GM23338 (cell line): ENCODE measurements at regions not wholly inside any gene's neighbourhood (a gene's known extent, or its start where the extent isn't known, plus 50 kb on each side); places are given as distances from the start of the nearest gene placed in this dataset.

Source experiments
- ATAC-seq: fragments of 200-7000 bp; cut with Tn5 transposase; 3 replicates; pipeline ENCODE4 v1.9.1; 2020
- DNase-seq: peaks from one replicate; pipeline ENCODE4 v3.0.0-alpha.2; 2015; ENCODE audit warnings: low spot score
- H2AFZ ChIP-seq: fragments of 200-600 bp; sonication (generic); 2 replicates; pipeline ENCODE4 v1.8.0; 2016; ENCODE audit warnings: antibody characterized with exemption, mild to moderate bottlenecking, moderate library complexity
- H3F3A ChIP-seq: fragments of 200-600 bp; sonication (generic); replicated peaks from 2 replicates; pipeline ENCODE4 v1.8.0; 2017; ENCODE audit warnings: antibody characterized with exemption, mixed run types, low read depth
- H3K27ac ChIP-seq: fragments of 200-600 bp; sonication (generic); 2 replicates; pipeline ENCODE4 v1.6.1; 2016; ENCODE audit warnings: low read depth
- H3K27me3 ChIP-seq: fragments of 200-600 bp; sonication (generic); 2 replicates; pipeline ENCODE4 v1.8.0; 2016; ENCODE audit warnings: mild to moderate bottlenecking, mixed run types, moderate library complexity; ENCODE audit not compliant: insufficient read depth
- H3K36me3 ChIP-seq: fragments of 200-600 bp; sonication (generic); 2 replicates; pipeline ENCODE4 v1.8.0; 2016; ENCODE audit warnings: mild to moderate bottlenecking; ENCODE audit not compliant: insufficient read depth
- H3K4me1 ChIP-seq: fragments of 200-600 bp; sonication (generic); 2 replicates; pipeline ENCODE4 v1.8.0; 2016; ENCODE audit warnings: mild to moderate bottlenecking, moderate library complexity; ENCODE audit not compliant: insufficient read depth
- H3K4me2 ChIP-seq: fragments of 200-600 bp; sonication (generic); 2 replicates; pipeline ENCODE4 v1.7.1; 2017; ENCODE audit warnings: mixed run types
- H3K4me3 ChIP-seq: fragments of 200-600 bp; sonication (generic); 2 replicates; pipeline ENCODE4 v1.6.1; 2016; ENCODE audit warnings: mixed run types
- H3K79me2 ChIP-seq: fragments of 200-600 bp; sonication (generic); replicated peaks from 2 replicates; pipeline ENCODE4 v1.8.0; 2017; ENCODE audit warnings: mild to moderate bottlenecking; ENCODE audit not compliant: insufficient read depth
- H3K9me2 ChIP-seq: fragments of 200-600 bp; sonication (generic); 2 replicates; pipeline ENCODE4 v1.8.0; 2017; ENCODE audit not compliant: insufficient read depth
- H4K20me1 ChIP-seq: fragments of 200-600 bp; sonication (generic); replicated peaks from 2 replicates; pipeline ENCODE4 v1.8.0; 2017; ENCODE audit warnings: mild to moderate bottlenecking; ENCODE audit not compliant: insufficient read depth
- H3K27ac Mint-ChIP-seq: 2 replicates; pipeline ENCODE4 v1.8.0; 2020; ENCODE audit warnings: inconsistent platforms, mild to moderate bottlenecking, moderate library complexity, mixed read lengths
- H3K27me3 Mint-ChIP-seq: 3 replicates; pipeline ENCODE4 v1.8.0; 2022; ENCODE audit warnings: low read depth, mild to moderate bottlenecking, moderate library complexity, mixed read lengths, inconsistent platforms; ENCODE audit not compliant: insufficient read depth, poor library complexity
- H3K36me3 Mint-ChIP-seq: 3 replicates; pipeline ENCODE4 v1.8.0; 2021; ENCODE audit warnings: low read depth, mild to moderate bottlenecking, inconsistent platforms, moderate library complexity, mixed read lengths
- H3K4me1 Mint-ChIP-seq: 3 replicates; pipeline ENCODE4 v1.8.0; 2020; ENCODE audit warnings: mild to moderate bottlenecking, inconsistent platforms, mixed read lengths
- H3K4me3 Mint-ChIP-seq: 3 replicates; pipeline ENCODE4 v1.8.0; 2021; ENCODE audit warnings: moderate library complexity, mild to moderate bottlenecking, inconsistent platforms, mixed read lengths
- H3K9me3 Mint-ChIP-seq: 3 replicates; pipeline ENCODE4 v1.8.0; 2020; ENCODE audit warnings: moderate library complexity, mild to moderate bottlenecking, inconsistent platforms, mixed read lengths
- CREB1 ChIP-seq: fragments of 250-450 bp; sonication (Bioruptor Pico); IDR thresholded peaks from 2 replicates; pipeline ENCODE4 v1.5.0; 2020; ENCODE audit warnings: low read depth, mild to moderate bottlenecking, moderate library complexity
- ETS1 ChIP-seq: IDR thresholded peaks from 2 replicates; pipeline ENCODE4 v1.6.1; 2016; ENCODE audit warnings: antibody characterized with exemption
- EZH2 ChIP-seq: fragments of 200-600 bp; sonication (generic); IDR thresholded peaks from one replicate; pipeline ENCODE4 v1.8.0; 2017; ENCODE audit warnings: antibody characterized with exemption, mild to moderate bottlenecking, low read depth; ENCODE audit not compliant: unreplicated experiment
- EZH2phosphoT487 ChIP-seq: fragments of 200-600 bp; sonication (generic); IDR thresholded peaks from one replicate; pipeline ENCODE4 v1.8.1; 2018; ENCODE audit warnings: antibody characterized with exemption; ENCODE audit not compliant: unreplicated experiment
- JUNB ChIP-seq: IDR thresholded peaks from one replicate; pipeline ENCODE4 v1.6.1; 2016; ENCODE audit warnings: antibody characterized with exemption; ENCODE audit not compliant: unreplicated experiment
- NANOG ChIP-seq: IDR thresholded peaks from 2 replicates; pipeline ENCODE4 v1.6.1; 2016; ENCODE audit warnings: antibody characterized with exemption, borderline replicate concordance
- STAT1 ChIP-seq: IDR thresholded peaks from one replicate; pipeline ENCODE4 v1.6.1; 2016; ENCODE audit warnings: antibody characterized with exemption; ENCODE audit not compliant: unreplicated experiment
- ZNF114 ChIP-seq: fragments of 250-450 bp; sonication (Bioruptor Pico); IDR thresholded peaks from 2 replicates; pipeline ENCODE4 v1.5.0; 2020; ENCODE audit warnings: mild to moderate bottlenecking, moderate library complexity
- ZNF331 ChIP-seq: fragments of 250-450 bp; sonication (Bioruptor Pico); IDR thresholded peaks from 2 replicates; pipeline ENCODE4 v1.5.0; 2020; ENCODE audit warnings: low read depth, mild to moderate bottlenecking, moderate library complexity
- ZNF462 ChIP-seq: fragments of 250-450 bp; sonication (Bioruptor Pico); IDR thresholded peaks from 2 replicates; pipeline ENCODE4 v1.5.0; 2020; ENCODE audit warnings: mild to moderate bottlenecking, moderate library complexity
- TF ChIP-seq, protein P1 (sequence below): IDR thresholded peaks from one replicate; pipeline ENCODE4 v1.6.1; 2018; ENCODE audit warnings: antibody characterized with exemption; ENCODE audit not compliant: unreplicated experiment

GRCh38 chrX:111597967-111598366 is 83.0 kb upstream of the ALG13 start:
- no peak overlapping the region for H2AFZ ChIP-seq
- TF ChIP-seq ETS1: no peak
- TF ChIP-seq EZH2phosphoT487: no peak
- TF ChIP-seq ZNF114 (CRISPR knock-in tag): no peak
- no peak for TF ChIP-seq JUNB
- no peak for TF ChIP-seq NANOG
- TF ChIP-seq ZNF331 (CRISPR knock-in tag): no peak
- no peak for TF ChIP-seq ZNF462 (CRISPR knock-in tag)
- TF ChIP-seq CREB1: no peak
- TF ChIP-seq EZH2: no peak
- TF ChIP-seq, protein P1, sequence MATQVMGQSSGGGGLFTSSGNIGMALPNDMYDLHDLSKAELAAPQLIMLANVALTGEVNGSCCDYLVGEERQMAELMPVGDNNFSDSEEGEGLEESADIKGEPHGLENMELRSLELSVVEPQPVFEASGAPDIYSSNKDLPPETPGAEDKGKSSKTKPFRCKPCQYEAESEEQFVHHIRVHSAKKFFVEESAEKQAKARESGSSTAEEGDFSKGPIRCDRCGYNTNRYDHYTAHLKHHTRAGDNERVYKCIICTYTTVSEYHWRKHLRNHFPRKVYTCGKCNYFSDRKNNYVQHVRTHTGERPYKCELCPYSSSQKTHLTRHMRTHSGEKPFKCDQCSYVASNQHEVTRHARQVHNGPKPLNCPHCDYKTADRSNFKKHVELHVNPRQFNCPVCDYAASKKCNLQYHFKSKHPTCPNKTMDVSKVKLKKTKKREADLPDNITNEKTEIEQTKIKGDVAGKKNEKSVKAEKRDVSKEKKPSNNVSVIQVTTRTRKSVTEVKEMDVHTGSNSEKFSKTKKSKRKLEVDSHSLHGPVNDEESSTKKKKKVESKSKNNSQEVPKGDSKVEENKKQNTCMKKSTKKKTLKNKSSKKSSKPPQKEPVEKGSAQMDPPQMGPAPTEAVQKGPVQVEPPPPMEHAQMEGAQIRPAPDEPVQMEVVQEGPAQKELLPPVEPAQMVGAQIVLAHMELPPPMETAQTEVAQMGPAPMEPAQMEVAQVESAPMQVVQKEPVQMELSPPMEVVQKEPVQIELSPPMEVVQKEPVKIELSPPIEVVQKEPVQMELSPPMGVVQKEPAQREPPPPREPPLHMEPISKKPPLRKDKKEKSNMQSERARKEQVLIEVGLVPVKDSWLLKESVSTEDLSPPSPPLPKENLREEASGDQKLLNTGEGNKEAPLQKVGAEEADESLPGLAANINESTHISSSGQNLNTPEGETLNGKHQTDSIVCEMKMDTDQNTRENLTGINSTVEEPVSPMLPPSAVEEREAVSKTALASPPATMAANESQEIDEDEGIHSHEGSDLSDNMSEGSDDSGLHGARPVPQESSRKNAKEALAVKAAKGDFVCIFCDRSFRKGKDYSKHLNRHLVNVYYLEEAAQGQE: no peak
- no peak for TF ChIP-seq STAT1
- Mint-ChIP-seq H3K4me3 (no peak overlapping the region), H3K27me3 (no peaks in the 10 kb centered on the region), H3K9me3 (no peaks in the 10 kb centered on the region; the same call in 1 of the 3 replicates), H3K4me1 (peaks cover 6% of the 10 kb centered on the region; the same call in 2 of the 3 replicates), H3K27ac (no peak overlapping the region), H3K36me3 (peaks cover 2% of the 10 kb centered on the region; the same call in 1 of the 3 replicates)
- H3K27ac ChIP-seq: no peak overlapping the region
- no peak overlapping the region for H3K4me2 ChIP-seq
- H3K4me3 ChIP-seq: no peak overlapping the region
- H3K79me2 ChIP-seq: no peaks in the 10 kb centered on the region
- ATAC-seq (no peak), DNase-seq (no peak)
- no peaks in the 10 kb centered on the region for H3F3A ChIP-seq
- H3K9me2 ChIP-seq: no peaks in the 10 kb centered on the region
- no peaks in the 10 kb centered on the region for H3K4me1 ChIP-seq
- H3K36me3 ChIP-seq: no peaks in the 10 kb centered on the region
- no peaks in the 10 kb centered on the region for H3K27me3 ChIP-seq
- H4K20me1 ChIP-seq: no peaks in the 10 kb centered on the region
